Neural cell (in vitro differentiated cells): ENCODE measurements at regions not wholly inside any gene's neighbourhood (a gene's known extent, or its start where the extent isn't known, plus 50 kb on each side); places are given as distances from the start of the nearest gene placed in this dataset.

ENCODE experiments used
- H2AFZ ChIP-seq: fragments of 200-600, 300-800 bp; sonication (generic), shearing (Covaris generic); 2 replicates; pipeline ENCODE4 v1.6.0; 2014; ENCODE audit warnings: low read depth, mild to moderate bottlenecking, antibody characterized with exemption, low read length, moderate library complexity
- H3F3A ChIP-seq: fragments of 200-600 bp; shearing (Covaris generic); 2 replicates; pipeline ENCODE4 v1.6.1; 2016; ENCODE audit warnings: mild to moderate bottlenecking, moderate library complexity, mixed read lengths, antibody characterized with exemption, low read length; ENCODE audit not compliant: insufficient read depth, poor library complexity, severe bottlenecking
- H3K27ac ChIP-seq: fragments of 200-600, 300-800 bp; sonication (generic), shearing (Covaris generic); 2 replicates; pipeline ENCODE4 v1.5.1; 2014; ENCODE audit warnings: mild to moderate bottlenecking, low read length, moderate library complexity
- H3K27me3 ChIP-seq: fragments of 300-800, 200-600 bp; sonication (generic), shearing (Covaris generic); 2 replicates; pipeline ENCODE4 v1.6.0; 2014; ENCODE audit warnings: mild to moderate bottlenecking, low read depth, low read length, moderate library complexity; ENCODE audit not compliant: insufficient read depth
- H3K36me3 ChIP-seq: fragments of 300-800, 200-600 bp; sonication (generic), shearing (Covaris generic); 2 replicates; pipeline ENCODE4 v1.5.1; 2014; ENCODE audit warnings: mild to moderate bottlenecking, antibody characterized with exemption, low read length, moderate library complexity; ENCODE audit not compliant: insufficient read depth
- H3K4me2 ChIP-seq: fragments of 300-800, 200-600 bp; sonication (generic), shearing (Covaris generic); 2 replicates; pipeline ENCODE4 v1.6.0; 2014; ENCODE audit warnings: mild to moderate bottlenecking, low read length
- H3K4me3 ChIP-seq: fragments of 300-800, 200-600 bp; sonication (generic), shearing (Covaris generic); 2 replicates; pipeline ENCODE4 v1.5.1; 2014; ENCODE audit warnings: mild to moderate bottlenecking, low read length, moderate library complexity
- H3K79me2 ChIP-seq: fragments of 200-600 bp; shearing (Covaris generic); replicated peaks from 2 replicates; pipeline ENCODE4 v1.6.0; 2014; ENCODE audit warnings: mild to moderate bottlenecking, low read length, moderate library complexity; ENCODE audit not compliant: insufficient read depth
- H3K9ac ChIP-seq: fragments of 300-800, 200-600 bp; sonication (generic), shearing (Covaris generic); 2 replicates; pipeline ENCODE4 v1.6.1; 2016; ENCODE audit warnings: mild to moderate bottlenecking, low read length, mixed read lengths
- H3K9me2 ChIP-seq: fragments of 200-600 bp; shearing (Covaris generic); 2 replicates; pipeline ENCODE4 v1.6.1; 2016; ENCODE audit warnings: mild to moderate bottlenecking, low read length, mixed read lengths; ENCODE audit not compliant: insufficient read depth
- H3K9me3 ChIP-seq: fragments of 200-600, 300-800 bp; sonication (generic), shearing (Covaris generic); 2 replicates; pipeline ENCODE4 v1.6.1; 2016; ENCODE audit warnings: mild to moderate bottlenecking, mixed run types, low read length, moderate library complexity, mixed read lengths
- H4K20me1 ChIP-seq: fragments of 200-600 bp; shearing (Covaris generic); 2 replicates; pipeline ENCODE4 v1.6.1; 2016; ENCODE audit warnings: mild to moderate bottlenecking, mixed run types; ENCODE audit not compliant: insufficient read depth
- CTCF ChIP-seq: fragments of 450-650 bp; IDR thresholded peaks from 2 replicates; pipeline ENCODE4 v1.5.1; 2014; ENCODE audit warnings: antibody characterized with exemption, mild to moderate bottlenecking, moderate library complexity; ENCODE audit not compliant: poor library complexity, severe bottlenecking
- EP300 ChIP-seq: fragments of 450-650 bp; conservative IDR thresholded peaks from 2 replicates; pipeline ENCODE4 v1.6.1; 2014; ENCODE audit warnings: antibody characterized with exemption, mild to moderate bottlenecking, moderate library complexity; ENCODE audit not compliant: poor library complexity, severe bottlenecking
- EZH2 ChIP-seq: fragments of 200-600, 300-800 bp; shearing (Covaris generic), sonication (generic); IDR thresholded peaks from 2 replicates; pipeline ENCODE4 v1.6.1; 2014; ENCODE audit warnings: antibody characterized with exemption, low read length, borderline replicate concordance, mild to moderate bottlenecking; ENCODE audit not compliant: insufficient read depth, poor library complexity, severe bottlenecking
- MXI1 ChIP-seq: fragments of 450-650 bp; conservative IDR thresholded peaks from 2 replicates; pipeline ENCODE4 v1.6.1; 2014; ENCODE audit warnings: antibody characterized with exemption, mild to moderate bottlenecking; ENCODE audit not compliant: poor library complexity, severe bottlenecking
- POLR2AphosphoS5 ChIP-seq: IDR thresholded peaks from 2 replicates; pipeline ENCODE4 v1.6.1; 2012
- RAD21 ChIP-seq: fragments of 450-650 bp; conservative IDR thresholded peaks from 2 replicates; pipeline ENCODE4 v1.6.1; 2014; ENCODE audit warnings: antibody characterized with exemption, mild to moderate bottlenecking, moderate library complexity
- REST ChIP-seq: IDR thresholded peaks from 2 replicates; pipeline ENCODE4 v1.6.1; 2012; ENCODE audit warnings: borderline replicate concordance
- SMC3 ChIP-seq: fragments of 450-650 bp; conservative IDR thresholded peaks from 2 replicates; pipeline ENCODE4 v1.6.1; 2014; ENCODE audit warnings: antibody characterized with exemption, mild to moderate bottlenecking, moderate library complexity; ENCODE audit not compliant: poor library complexity
- TAF1 ChIP-seq: IDR thresholded peaks from 2 replicates; pipeline ENCODE4 v1.6.1; 2012; ENCODE audit warnings: low read depth

- Histone ChIP-seq H3F3A (no peaks in the 10 kb centered on the region), H3K9me3 (no peaks in the 10 kb centered on the region), H3K36me3 (no peaks in the 10 kb centered on the region), H3K27ac (no peak overlapping the region), H3K9ac (no peak overlapping the region), H4K20me1 (no peaks in the 10 kb centered on the region), H3K79me2 (no peaks in the 10 kb centered on the region), H2AFZ (no peak overlapping the region), H3K4me2 (no peak overlapping the region), H3K27me3 (no peaks in the 10 kb centered on the region), H3K9me2 (no peaks in the 10 kb centered on the region), H3K4me3 (no peak overlapping the region)
- TF ChIP-seq EP300 (no peak), CTCF (no peak), SMC3 (no peak), TAF1 (no peak), MXI1 (no peak), REST (no peak), POLR2AphosphoS5 (no peak), EZH2 (no peak), RAD21 (no peak)
Observed at GRCh38 chr1:83561346-83561745, 437.6 kb downstream of the TTLL7 start.

- H3K9me2 ChIP-seq = no peaks in the 10 kb centered on the region
- H3K79me2 ChIP-seq = no peaks in the 10 kb centered on the region
- no peak for TF ChIP-seq EZH2
- no peak for TF ChIP-seq MXI1
- TF ChIP-seq POLR2AphosphoS5 = no peak
- no peak for TF ChIP-seq CTCF
- TF ChIP-seq TAF1 = no peak
- TF ChIP-seq REST = no peak
- H3K27me3 ChIP-seq = no peaks in the 10 kb centered on the region
- H3F3A ChIP-seq = no peaks in the 10 kb centered on the region
- H2AFZ ChIP-seq = no peak overlapping the region
- no peak overlapping the region for H3K9ac ChIP-seq
- no peaks in the 10 kb centered on the region for H3K9me3 ChIP-seq
- H3K4me2 ChIP-seq = no peak overlapping the region
- H3K27ac ChIP-seq = no peak overlapping the region
- no peaks in the 10 kb centered on the region for H3K36me3 ChIP-seq
- H4K20me1 ChIP-seq = no peaks in the 10 kb centered on the region
- no peak overlapping the region for H3K4me3 ChIP-seq
Observed at GRCh38 chr1:83559129-83559840, 439.6 kb downstream of the TTLL7 start.
